ENCODE measurements at regions not wholly inside any gene's neighbourhood (a gene's known extent, or its start where the extent isn't known, plus 50 kb on each side); places are given as distances from the start of the nearest gene placed in this dataset.
A peak's percentile ranks its signal among the peaks of the same experiment; 100 is the strongest.

DNA sequence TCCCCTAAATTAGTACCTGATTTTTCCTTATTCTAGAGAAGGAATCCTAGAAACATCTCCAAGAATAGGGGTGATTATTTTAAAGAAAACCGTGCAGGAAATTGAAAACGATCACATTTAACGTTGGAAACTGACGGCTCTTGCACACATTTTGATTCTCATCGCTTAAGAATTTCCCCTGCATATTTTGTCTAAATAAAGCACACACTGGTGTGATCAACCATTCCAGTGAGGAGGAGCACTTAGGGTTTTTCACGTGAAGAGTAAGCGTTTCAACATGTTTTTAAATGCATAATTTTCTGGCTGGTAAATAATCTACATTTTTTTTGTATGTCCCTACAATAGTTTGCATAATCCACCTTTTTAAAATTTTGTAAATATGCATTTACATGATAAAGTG lies 229.7 kb upstream of the PFKP start:
- Histone ChIP-seq H2BK120ac (ENCODE audit: low read depth, low read length) (no peak overlapping the region), H3K27ac (ENCODE audit: insufficient read depth, low read length) (no peak overlapping the region), H4K91ac (ENCODE audit: insufficient read depth, low read depth, low read length) (no peak overlapping the region), H4K5ac (ENCODE audit: low read depth, low read length) (no peak overlapping the region), H3K23ac (ENCODE audit: low read depth, low read length) (no peak overlapping the region), H3K14ac (replicated peaks; ENCODE audit: low read depth, low read length) (no peak overlapping the region), H3K27me3 (ENCODE audit: control insufficient read depth, insufficient read depth, low read length) (no peaks in the 10 kb centered on the region), H4K20me1 (ENCODE audit: insufficient read depth, low read length) (no peaks in the 10 kb centered on the region), H3K9me1 (ENCODE audit: insufficient read depth, low read length) (no peaks in the 10 kb centered on the region), H2BK20ac (ENCODE audit: low read depth, low read length) (no peak overlapping the region), H2BK15ac (ENCODE audit: low read depth, low read length) (no peak overlapping the region), H3K18ac (ENCODE audit: low read depth, low read length) (no peak overlapping the region), H3K4me2 (ENCODE audit: low read depth, low read length) (no peak overlapping the region), H3K4me1 (ENCODE audit: control insufficient read depth, insufficient read depth, low read length) (no peaks in the 10 kb centered on the region; the same call in 1 of the 2 replicates), H3K36me3 (ENCODE audit: control insufficient read depth, insufficient read depth, low read length) (no peaks in the 10 kb centered on the region), H2AFZ (replicated peaks; ENCODE audit: low read length, poor library complexity) (no peak overlapping the region), H2AK9ac (replicated peaks; ENCODE audit: low read depth, low read length, poor library complexity) (no peak overlapping the region), H2BK5ac (ENCODE audit: low read depth, low read length, poor library complexity, severe bottlenecking) (no peak overlapping the region), H3K4ac (ENCODE audit: low read depth, low read length) (no peak overlapping the region), H3K9ac (ENCODE audit: low read depth, low read length) (no peak overlapping the region), H4K8ac (ENCODE audit: low read depth in 2 of 2, low read length in 2 of 2) (no peak overlapping the region), H3K4me3 (ENCODE audit: insufficient read depth, low read depth, low read length) (no peak overlapping the region), H3K9me3 (ENCODE audit: control insufficient read depth, insufficient read depth, low read length) (peaks cover 4% of the 10 kb centered on the region; the same call in 1 of the 2 replicates), H2AK5ac (ENCODE audit: low read depth, low read length) (no peak overlapping the region), H3K56ac (ENCODE audit: extremely low read depth, insufficient read depth, low read length) (no peak overlapping the region), H3K79me1 (ENCODE audit: low read depth in 1 of 2, low read length in 2 of 2) (no peaks in the 10 kb centered on the region)
- intact Hi-C loops (cut with micrococcal nuclease) (no loop called here), dilution Hi-C loops (cut with HindIII; ENCODE audit: low sequenced_read_pairs, unreplicated experiment) (no loop called here), in situ Hi-C loops (cut with MboI; ENCODE audit: low sequenced_read_pairs) (no loop called here)
- ChIA-PET POLR2A (ENCODE audit: unreplicated experiment) (no interaction called here), CTCF (no interaction called here)
- ATAC-seq (ENCODE audit: low read depth) = peak; percentile 42
- TF ChIP-seq, protein P1, sequence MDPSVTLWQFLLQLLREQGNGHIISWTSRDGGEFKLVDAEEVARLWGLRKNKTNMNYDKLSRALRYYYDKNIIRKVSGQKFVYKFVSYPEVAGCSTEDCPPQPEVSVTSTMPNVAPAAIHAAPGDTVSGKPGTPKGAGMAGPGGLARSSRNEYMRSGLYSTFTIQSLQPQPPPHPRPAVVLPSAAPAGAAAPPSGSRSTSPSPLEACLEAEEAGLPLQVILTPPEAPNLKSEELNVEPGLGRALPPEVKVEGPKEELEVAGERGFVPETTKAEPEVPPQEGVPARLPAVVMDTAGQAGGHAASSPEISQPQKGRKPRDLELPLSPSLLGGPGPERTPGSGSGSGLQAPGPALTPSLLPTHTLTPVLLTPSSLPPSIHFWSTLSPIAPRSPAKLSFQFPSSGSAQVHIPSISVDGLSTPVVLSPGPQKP (IDR thresholded peaks at IDR 0.05; ENCODE audit: borderline replicate concordance, low read depth, low read length) = no peak
- TF ChIP-seq MAZ (IDR thresholded peaks at IDR 0.05; ENCODE audit: borderline replicate concordance, low read depth, low read length) = no peak
- no peak for TF ChIP-seq NFE2L2 (IDR thresholded peaks at IDR 0.05; ENCODE audit: low read depth, low read length)
- no peak for TF ChIP-seq CEBPB (IDR thresholded peaks at IDR 0.05; ENCODE audit: low read depth, low read length)
- TF ChIP-seq RFX5 (IDR thresholded peaks at IDR 0.05; ENCODE audit: low read depth, low read length) = no peak
- TF ChIP-seq RCOR1 (IDR thresholded peaks at IDR 0.05; ENCODE audit: insufficient replicate concordance, low read length) = no peak
- TF ChIP-seq CHD1 (IDR thresholded peaks at IDR 0.05; ENCODE audit: low read depth, low read length) = no peak
- TF ChIP-seq MXI1 (IDR thresholded peaks at IDR 0.05; ENCODE audit: borderline replicate concordance, low read depth, low read length) = no peak
- no peak for TF ChIP-seq SMC3 (IDR thresholded peaks at IDR 0.05; ENCODE audit: low read depth, low read length)
- TF ChIP-seq POLR2A (IDR thresholded peaks at IDR 0.05; ENCODE audit: low read depth, low read length) = no peak
- no peak for TF ChIP-seq MAFK (IDR thresholded peaks at IDR 0.05; ENCODE audit: low read depth, low read length)
- TF ChIP-seq RAD21 (IDR thresholded peaks at IDR 0.05; ENCODE audit: low read length) = no peak
- TF ChIP-seq FOS (IDR thresholded peaks at IDR 0.05; ENCODE audit: low read depth, low read length) = no peak
- no peak for TF ChIP-seq USF2 (IDR thresholded peaks at IDR 0.05; ENCODE audit: low read depth, low read length)
- TF ChIP-seq BHLHE40 (IDR thresholded peaks at IDR 0.05; ENCODE audit: low read depth, low read length) = no peak
- WGBS, 2 experiments (ENCODE audit: extremely low coverage in 2 of 2, insufficient read length in 1 of 2) = 40% methylated on average over 1 of the region's 7 CpGs; no CpG with 5 or more reads in 1 of the 2 experiments
- DNase-seq = peak; percentile 3
- no TSS peak for BruUV-seq (replicated peaks)
